HepG2 (cell line): ENCODE measurements at regions not wholly inside any gene's neighbourhood (a gene's known extent, or its start where the extent isn't known, plus 50 kb on each side); places are given as distances from the start of the nearest gene placed in this dataset.

Experiments
- AHDC1 ChIP-seq: sonication (generic); formaldehyde crosslinking; IDR thresholded peaks from 2 replicates; pipeline ENCODE4 v1.5.1; 2020; ENCODE audit warnings: mild to moderate bottlenecking, missing genetic modification reagents, borderline replicate concordance
- FOXJ3 ChIP-seq: sonication (generic); formaldehyde crosslinking; IDR thresholded peaks from 2 replicates; pipeline ENCODE4 v1.4.0; 2020; ENCODE audit warnings: missing genetic modification reagents, mild to moderate bottlenecking, borderline replicate concordance
- SAFB2 ChIP-seq: sonication (generic); formaldehyde crosslinking; IDR thresholded peaks from 2 replicates; pipeline ENCODE4 v1.5.1; 2020; ENCODE audit warnings: missing genetic modification reagents, low read depth, mild to moderate bottlenecking, borderline replicate concordance
- SOX6 ChIP-seq, 2 experiments: fragments of 450-650 bp in 1 of 2; sonication (generic) in 1 of 2; formaldehyde crosslinking in 1 of 2; IDR thresholded peaks; 2 replicates each; pipeline versions ENCODE4 v1.4.0 to v1.6.1; 2017 to 2020; ENCODE audit warnings: antibody characterized with exemption in 1 of 2, mild to moderate bottlenecking in 1 of 2, missing genetic modification reagents in 1 of 2
- SYNCRIP ChIP-seq: fragments of 200-400 bp; formaldehyde crosslinking; IDR thresholded peaks from 2 replicates; pipeline ENCODE4 v1.6.1; 2018; ENCODE audit warnings: mild to moderate bottlenecking, low read depth, low read length; ENCODE audit not compliant: insufficient read depth
- TCF7L2 ChIP-seq: IDR thresholded peaks from 2 replicates; pipeline ENCODE4 v1.6.1; 2011; ENCODE audit warnings: mild to moderate bottlenecking, low read depth, low read length, moderate library complexity
- ZIK1 ChIP-seq: sonication (generic); formaldehyde crosslinking; IDR thresholded peaks from 2 replicates; pipeline ENCODE4 v1.5.0; 2020; ENCODE audit warnings: mild to moderate bottlenecking, low read depth, missing genetic modification reagents, borderline replicate concordance
- ZNF773 ChIP-seq: sonication (generic); formaldehyde crosslinking; IDR thresholded peaks from 2 replicates; pipeline ENCODE4 v1.4.0; 2020; ENCODE audit warnings: missing genetic modification reagents, borderline replicate concordance
- TF ChIP-seq, protein P1 (sequence below): sonication (generic); formaldehyde crosslinking; IDR thresholded peaks from 2 replicates; pipeline ENCODE4 v1.4.0; 2020; ENCODE audit warnings: mild to moderate bottlenecking, missing genetic modification reagents

GRCh38 chr11:130633466-130633865 is 185.0 kb downstream of the ADAMTS15 start (continued):
- TF ChIP-seq AHDC1: no peak
- TF ChIP-seq ZIK1 (CRISPR knock-in tag): no peak
- no peak for TF ChIP-seq SAFB2 (CRISPR knock-in tag)
- TF ChIP-seq, protein P1, sequence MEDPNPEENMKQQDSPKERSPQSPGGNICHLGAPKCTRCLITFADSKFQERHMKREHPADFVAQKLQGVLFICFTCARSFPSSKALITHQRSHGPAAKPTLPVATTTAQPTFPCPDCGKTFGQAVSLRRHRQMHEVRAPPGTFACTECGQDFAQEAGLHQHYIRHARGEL (CRISPR knock-in tag): no peak
- TF ChIP-seq FOXJ3 (CRISPR knock-in tag): no peak
- TF ChIP-seq SOX6 (IDR thresholded peaks at IDR 0.05): no peak
- TF ChIP-seq SOX6 (CRISPR knock-in tag; IDR thresholded peaks at IDR 0.05): no peak
- no peak for TF ChIP-seq SYNCRIP
- TF ChIP-seq TCF7L2: no peak
- no peak for TF ChIP-seq ZNF773 (CRISPR knock-in tag)
